Mucosa of rectum (tissue), 2 donors: ENCODE measurements at regions not wholly inside any gene's neighbourhood (a gene's known extent, or its start where the extent isn't known, plus 50 kb on each side); places are given as distances from the start of the nearest gene placed in this dataset.

ENCODE experiments used
- H3K27ac ChIP-seq, 2 donors: one replicate each; pipeline ENCODE4 v1.7.0; 2013; ENCODE audit warnings: inconsistent platforms in 2 of 2, low read depth in 2 of 2, low read length in 2 of 2
- H3K27me3 ChIP-seq, 2 donors: one replicate each; pipeline ENCODE4 v1.7.0; 2013; ENCODE audit warnings: low read length in 2 of 2; ENCODE audit not compliant: control insufficient read depth in 2 of 2, insufficient read depth in 2 of 2
- H3K36me3 ChIP-seq, 2 donors: one replicate each; pipeline ENCODE4 v1.7.0; 2013; ENCODE audit warnings: low read length in 2 of 2; ENCODE audit not compliant: control insufficient read depth in 2 of 2, insufficient read depth in 2 of 2
- H3K4me1 ChIP-seq, 2 donors: one replicate each; pipeline ENCODE4 v1.7.0; 2013; ENCODE audit warnings: low read length in 2 of 2, mild to moderate bottlenecking in 1 of 2; ENCODE audit not compliant: control insufficient read depth in 2 of 2, insufficient read depth in 2 of 2
- H3K4me3 ChIP-seq, 2 donors: one replicate each; pipeline ENCODE4 v1.7.0; 2013; ENCODE audit warnings: low read length in 2 of 2
- H3K9ac ChIP-seq, 2 donors: one replicate each; pipeline ENCODE4 v1.7.0; 2013; ENCODE audit warnings: low read length in 2 of 2, low read depth in 1 of 2, mild to moderate bottlenecking in 1 of 2
- H3K9me3 ChIP-seq, 2 donors: one replicate each; pipeline ENCODE4 v1.7.0; 2013; ENCODE audit warnings: low read length in 2 of 2; ENCODE audit not compliant: control insufficient read depth in 2 of 2
- donor health status: healthy.
- donor health status: Normal muscosa, but diverticular disease.

DNA sequence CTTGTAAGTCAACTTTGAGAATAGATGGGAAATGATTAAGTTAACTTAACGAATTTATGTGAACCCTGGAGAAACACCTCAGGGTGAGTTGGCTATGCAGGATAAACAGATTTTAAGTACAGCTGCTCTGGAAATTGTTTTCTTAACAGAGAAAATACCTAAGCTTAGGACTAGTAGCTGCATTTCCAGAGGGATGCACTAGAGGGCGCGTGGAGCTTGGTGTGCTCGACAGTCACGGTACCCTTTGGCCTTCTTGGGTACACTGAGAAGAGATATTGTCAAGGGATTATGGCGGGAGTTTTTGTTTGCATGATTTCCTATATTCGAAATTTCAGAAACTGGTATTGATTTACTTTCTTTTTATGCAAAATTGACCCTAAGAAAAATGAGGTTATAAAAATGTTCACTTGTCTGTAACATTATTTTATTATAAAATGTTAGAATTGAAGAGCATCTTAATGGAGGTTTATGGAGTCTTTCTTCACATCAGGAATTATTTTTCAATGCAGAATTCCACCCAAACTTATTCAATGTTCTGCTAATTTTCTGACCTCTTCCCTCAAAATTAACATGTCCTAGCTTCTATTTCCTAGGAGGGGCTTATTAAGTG, 58.4 kb upstream of the MYO3A start:
- Histone ChIP-seq H3K9me3 (no peaks in the 10 kb centered on the region), H3K27me3 (no peaks in the 10 kb centered on the region), H3K27ac (no peak overlapping the region), H3K9ac (no peak overlapping the region), H3K36me3 (no peaks in the 10 kb centered on the region), H3K4me3 (no peak overlapping the region), H3K4me1 (no peaks in the 10 kb centered on the region)

DNA sequence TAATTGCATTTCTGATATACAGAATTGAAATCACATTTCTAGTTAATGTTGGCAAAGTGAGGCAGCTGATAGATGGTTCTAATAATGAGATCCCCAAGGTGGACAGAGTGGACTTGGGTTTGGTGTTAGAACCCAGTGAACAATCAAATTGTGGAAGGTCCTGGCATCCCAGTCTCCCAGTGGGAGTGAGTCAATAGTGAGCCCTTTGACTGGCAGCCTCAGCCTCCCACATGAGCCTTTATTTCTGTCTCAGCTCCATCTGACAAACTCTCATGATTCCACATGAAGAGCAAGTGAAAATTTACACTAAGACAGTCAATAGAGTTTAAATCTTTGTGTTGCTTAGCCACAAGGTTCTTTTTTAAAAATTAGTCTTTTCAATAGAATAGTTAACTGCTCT, 56.7 kb upstream of the MYO3A start:
- H3K9ac ChIP-seq: no peak overlapping the region
- no peak overlapping the region for H3K27ac ChIP-seq
- H3K36me3 ChIP-seq: no peaks in the 10 kb centered on the region
- H3K4me3 ChIP-seq: no peak overlapping the region
- no peaks in the 10 kb centered on the region for H3K9me3 ChIP-seq
- no peaks in the 10 kb centered on the region for H3K4me1 ChIP-seq
- H3K27me3 ChIP-seq: no peaks in the 10 kb centered on the region
